Glutamatergic neuron (in vitro differentiated cells): ENCODE measurements at regions not wholly inside any gene's neighbourhood (a gene's known extent, or its start where the extent isn't known, plus 50 kb on each side); places are given as distances from the start of the nearest gene placed in this dataset.

Source experiments
- DNase-seq: peaks from one replicate; pipeline ENCODE4 v3.0.0; 2022
- H3K27ac Mint-ChIP-seq: one replicate; pipeline ENCODE4 v1.8.0; 2020; ENCODE audit warnings: mild to moderate bottlenecking, mixed read lengths, inconsistent platforms; ENCODE audit not compliant: unreplicated experiment
- H3K27me3 Mint-ChIP-seq: one replicate; pipeline ENCODE4 v1.8.0; 2020; ENCODE audit warnings: mild to moderate bottlenecking, moderate library complexity, mixed read lengths, inconsistent platforms; ENCODE audit not compliant: unreplicated experiment
- H3K36me3 Mint-ChIP-seq: one replicate; pipeline ENCODE4 v1.8.0; 2020; ENCODE audit warnings: mild to moderate bottlenecking, mixed read lengths, inconsistent platforms; ENCODE audit not compliant: unreplicated experiment
- H3K4me1 Mint-ChIP-seq: one replicate; pipeline ENCODE4 v1.8.0; 2020; ENCODE audit warnings: mild to moderate bottlenecking, low read depth, mixed read lengths, inconsistent platforms; ENCODE audit not compliant: unreplicated experiment
- H3K4me3 Mint-ChIP-seq: one replicate; pipeline ENCODE4 v1.8.0; 2020; ENCODE audit warnings: mild to moderate bottlenecking, mixed read lengths, inconsistent platforms; ENCODE audit not compliant: unreplicated experiment
- H3K9me3 Mint-ChIP-seq: one replicate; pipeline ENCODE4 v1.8.0; 2020; ENCODE audit warnings: mild to moderate bottlenecking, moderate library complexity, mixed read lengths, inconsistent platforms; ENCODE audit not compliant: unreplicated experiment
- TF ChIP-seq, protein P1 (sequence below): fragments of 200-600 bp; sonication (generic); IDR thresholded peaks from one replicate; pipeline ENCODE4 v1.5.0; 2021; ENCODE audit not compliant: partially characterized antibody, unreplicated experiment

DNA sequence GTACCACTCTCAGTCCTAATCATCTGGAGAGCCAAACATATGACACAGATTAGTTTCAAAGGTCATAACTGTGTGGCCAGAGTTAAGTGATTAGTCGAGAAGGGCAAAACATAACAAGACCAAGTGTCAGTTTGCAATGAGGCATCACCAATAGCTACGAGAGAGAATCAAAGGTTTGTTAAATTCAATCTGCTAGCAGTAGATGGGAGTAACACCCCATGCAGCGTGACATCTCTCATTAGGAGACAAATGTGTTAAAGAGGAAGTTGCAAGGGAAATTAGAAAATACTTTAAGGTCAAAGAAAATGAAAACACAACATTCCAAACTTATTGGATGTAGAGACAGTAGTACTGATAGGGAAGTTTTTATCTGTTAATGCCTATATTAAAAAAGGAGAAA lies 135.7 kb upstream of the SYT10 start:
- DNase-seq, result no peak
- no peak overlapping the region for H3K4me3 Mint-ChIP-seq
- H3K27me3 Mint-ChIP-seq, result no peaks in the 10 kb centered on the region
- H3K27ac Mint-ChIP-seq, result no peak overlapping the region
- TF ChIP-seq, protein P1, sequence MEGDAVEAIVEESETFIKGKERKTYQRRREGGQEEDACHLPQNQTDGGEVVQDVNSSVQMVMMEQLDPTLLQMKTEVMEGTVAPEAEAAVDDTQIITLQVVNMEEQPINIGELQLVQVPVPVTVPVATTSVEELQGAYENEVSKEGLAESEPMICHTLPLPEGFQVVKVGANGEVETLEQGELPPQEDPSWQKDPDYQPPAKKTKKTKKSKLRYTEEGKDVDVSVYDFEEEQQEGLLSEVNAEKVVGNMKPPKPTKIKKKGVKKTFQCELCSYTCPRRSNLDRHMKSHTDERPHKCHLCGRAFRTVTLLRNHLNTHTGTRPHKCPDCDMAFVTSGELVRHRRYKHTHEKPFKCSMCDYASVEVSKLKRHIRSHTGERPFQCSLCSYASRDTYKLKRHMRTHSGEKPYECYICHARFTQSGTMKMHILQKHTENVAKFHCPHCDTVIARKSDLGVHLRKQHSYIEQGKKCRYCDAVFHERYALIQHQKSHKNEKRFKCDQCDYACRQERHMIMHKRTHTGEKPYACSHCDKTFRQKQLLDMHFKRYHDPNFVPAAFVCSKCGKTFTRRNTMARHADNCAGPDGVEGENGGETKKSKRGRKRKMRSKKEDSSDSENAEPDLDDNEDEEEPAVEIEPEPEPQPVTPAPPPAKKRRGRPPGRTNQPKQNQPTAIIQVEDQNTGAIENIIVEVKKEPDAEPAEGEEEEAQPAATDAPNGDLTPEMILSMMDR, result no peak
- no peaks in the 10 kb centered on the region for H3K9me3 Mint-ChIP-seq
- H3K4me1 Mint-ChIP-seq, result no peaks in the 10 kb centered on the region
- no peaks in the 10 kb centered on the region for H3K36me3 Mint-ChIP-seq

DNA sequence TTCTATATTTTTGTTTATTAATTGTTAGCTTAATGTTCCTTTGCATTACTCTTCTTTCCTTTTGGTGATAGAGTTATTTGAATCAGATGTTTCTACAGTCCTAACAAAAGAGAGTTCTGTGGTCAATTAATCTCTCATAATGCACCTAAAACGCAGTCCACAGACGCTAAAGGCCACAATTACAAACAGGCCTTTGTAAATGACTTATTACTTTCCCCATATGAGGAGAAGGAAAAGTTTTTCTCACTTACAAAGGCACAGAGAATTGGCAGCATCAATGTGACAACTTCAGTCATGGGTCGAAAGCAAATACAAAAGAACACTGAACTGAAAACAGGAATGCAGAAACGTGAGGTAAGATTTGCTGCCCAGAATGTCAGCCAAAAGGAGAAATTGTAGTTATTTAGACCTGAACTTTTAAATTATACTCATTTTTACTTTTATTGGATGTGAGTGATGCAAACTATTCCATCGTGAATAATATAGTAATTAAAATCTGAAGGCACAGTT lies 142.0 kb upstream of the SYT10 start:
- no peaks in the 10 kb centered on the region for H3K4me1 Mint-ChIP-seq
- no peaks in the 10 kb centered on the region for H3K36me3 Mint-ChIP-seq
- H3K9me3 Mint-ChIP-seq, result no peaks in the 10 kb centered on the region
- TF ChIP-seq, protein P1, result no peak
- H3K27me3 Mint-ChIP-seq, result no peaks in the 10 kb centered on the region
- DNase-seq, result no peak
- no peak overlapping the region for H3K4me3 Mint-ChIP-seq
- no peak overlapping the region for H3K27ac Mint-ChIP-seq

DNA sequence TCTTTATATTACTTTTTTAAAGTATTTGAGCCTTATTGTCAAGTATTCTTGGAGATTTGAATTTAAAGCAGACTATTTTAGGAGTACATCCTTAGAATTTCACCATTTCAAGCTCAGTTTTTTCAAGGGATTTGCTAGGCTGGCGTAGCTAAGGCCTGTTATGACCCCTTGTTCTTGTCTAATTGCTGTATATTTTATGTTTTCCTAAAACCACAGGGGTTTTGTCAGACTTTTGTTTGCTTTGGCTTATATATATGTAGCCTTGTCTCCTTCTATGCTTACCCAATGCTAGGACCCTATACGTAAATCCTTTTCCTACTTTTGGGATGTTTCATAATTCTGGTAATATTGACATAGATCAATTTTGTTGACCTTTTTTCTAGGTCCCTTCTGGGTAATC lies 147.0 kb upstream of the SYT10 start:
- Mint-ChIP-seq H3K27ac (no peak overlapping the region), H3K4me3 (no peak overlapping the region), H3K4me1 (no peaks in the 10 kb centered on the region), H3K27me3 (no peaks in the 10 kb centered on the region), H3K9me3 (no peaks in the 10 kb centered on the region), H3K36me3 (no peaks in the 10 kb centered on the region)
- DNase-seq, result no peak
- TF ChIP-seq, protein P1, result no peak

DNA sequence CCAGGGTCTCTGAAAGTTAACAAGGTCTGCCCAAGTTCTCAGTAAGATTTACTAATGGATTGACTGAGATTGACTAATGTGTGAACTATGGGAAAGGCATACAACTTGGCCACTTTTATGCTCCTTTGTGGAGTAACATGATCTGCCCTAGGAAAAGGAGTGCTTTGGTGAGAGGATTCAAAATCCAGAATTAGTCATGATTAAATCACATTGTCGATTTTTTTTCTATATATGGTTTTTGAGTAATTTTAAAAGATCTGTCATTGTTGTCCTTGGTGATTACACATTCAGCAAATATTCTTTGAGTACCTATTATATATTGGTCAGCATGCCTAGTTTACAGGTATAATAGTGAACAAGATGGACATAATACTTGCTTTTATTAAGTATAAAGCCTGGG lies 147.7 kb upstream of the SYT10 start:
- TF ChIP-seq, protein P1, result no peak
- H3K4me3 Mint-ChIP-seq, result no peak overlapping the region
- no peaks in the 10 kb centered on the region for H3K4me1 Mint-ChIP-seq
- H3K27me3 Mint-ChIP-seq, result no peaks in the 10 kb centered on the region
- no peaks in the 10 kb centered on the region for H3K9me3 Mint-ChIP-seq
- no peak overlapping the region for H3K27ac Mint-ChIP-seq
- H3K36me3 Mint-ChIP-seq, result no peaks in the 10 kb centered on the region
- DNase-seq, result no peak

DNA sequence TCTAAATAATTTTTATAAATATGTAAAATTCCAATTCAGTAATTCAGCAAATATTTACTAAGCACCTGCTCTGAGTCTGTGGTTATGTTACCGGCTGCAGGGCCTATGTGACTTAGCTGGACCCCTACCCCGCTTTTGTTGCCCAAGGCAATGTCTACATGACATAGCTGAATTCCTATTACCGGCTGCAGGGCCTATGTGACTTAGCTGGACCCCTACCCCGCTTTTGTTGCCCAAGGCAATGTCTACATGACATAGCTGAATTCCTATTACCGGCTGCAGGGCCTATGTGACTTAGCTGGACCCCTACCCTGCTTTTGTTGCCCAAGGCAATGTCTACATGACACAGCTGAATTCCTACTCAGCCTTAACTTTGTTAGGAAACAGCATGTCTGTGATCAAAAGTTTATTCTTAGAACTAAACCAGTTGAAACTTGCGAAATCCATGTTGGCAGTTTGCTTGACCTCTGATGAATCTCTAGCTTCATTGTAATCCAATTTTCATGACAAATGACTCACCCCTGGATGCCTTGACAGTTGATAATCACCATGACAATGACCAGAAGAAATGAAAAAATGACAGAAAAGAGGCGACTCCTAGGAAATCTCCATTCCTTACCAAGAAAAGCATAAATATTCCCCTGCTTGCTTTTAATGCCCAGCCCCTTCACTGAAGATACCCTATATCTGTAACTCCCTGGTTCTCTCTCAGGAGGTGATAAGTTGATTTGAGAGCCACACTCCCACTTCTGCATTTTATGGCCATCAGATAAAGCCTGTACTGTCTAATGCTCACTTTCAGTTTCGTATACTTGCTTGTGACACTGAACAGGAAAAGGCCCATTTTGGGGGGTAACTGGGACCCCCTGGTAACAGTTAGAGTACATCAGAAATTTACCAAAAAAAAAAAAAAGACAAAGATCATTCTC lies 148.4 kb upstream of the SYT10 start:
- TF ChIP-seq, protein P1, result no peak
- H3K9me3 Mint-ChIP-seq, result no peaks in the 10 kb centered on the region
- no peaks in the 10 kb centered on the region for H3K36me3 Mint-ChIP-seq
- H3K4me3 Mint-ChIP-seq, result no peak overlapping the region
- no peak overlapping the region for H3K27ac Mint-ChIP-seq
- H3K4me1 Mint-ChIP-seq, result no peaks in the 10 kb centered on the region
- H3K27me3 Mint-ChIP-seq, result no peaks in the 10 kb centered on the region
- DNase-seq, result no peak
